H7 (cell line): ENCODE measurements at regions not wholly inside any gene's neighbourhood (a gene's known extent, or its start where the extent isn't known, plus 50 kb on each side); places are given as distances from the start of the nearest gene placed in this dataset.

ENCODE experiments used
- DNase-seq: peaks from one replicate; pipeline ENCODE4 v3.0.0; 2012
- H3K27me3 ChIP-seq: 2 replicates; pipeline ENCODE4 v1.6.0; 2011; ENCODE audit warnings: mild to moderate bottlenecking, low read length; ENCODE audit not compliant: control insufficient read depth, insufficient read depth
- H3K36me3 ChIP-seq: replicated peaks from 2 replicates; pipeline ENCODE4 v1.5.1; 2011; ENCODE audit warnings: low read length; ENCODE audit not compliant: control insufficient read depth, insufficient read depth
- H3K4me3 ChIP-seq: 2 replicates; pipeline ENCODE4 v1.5.1; 2011; ENCODE audit warnings: low read depth, mild to moderate bottlenecking, control low read depth, low read length, moderate library complexity; ENCODE audit not compliant: insufficient read depth

DNA sequence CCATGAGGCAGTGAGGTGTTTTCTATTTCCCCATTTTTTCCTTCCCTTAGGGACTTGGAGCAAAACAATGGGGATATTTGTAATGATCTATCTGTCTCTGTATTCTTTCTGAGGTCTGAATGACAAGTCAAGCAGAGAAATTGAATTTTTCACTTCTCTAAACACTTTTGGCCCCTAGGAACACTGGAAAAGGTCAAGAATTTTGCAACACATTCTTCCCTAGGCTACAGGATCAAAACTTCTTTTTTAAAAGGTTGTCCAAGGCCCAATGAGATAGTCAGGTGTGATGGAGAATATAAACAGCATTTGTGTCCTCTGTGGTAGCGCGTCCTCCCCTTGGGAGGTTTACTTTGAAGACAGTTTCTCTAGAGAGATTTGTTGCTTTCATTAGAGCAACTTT lies 620.5 kb downstream of the TLR4 start:
- Histone ChIP-seq H3K4me3 (no peak overlapping the region), H3K27me3 (no peaks in the 10 kb centered on the region), H3K36me3 (no peaks in the 10 kb centered on the region)
- DNase-seq = no peak

- no peak for DNase-seq
Measured at GRCh38 chr9:118325757-118326156, 621.6 kb downstream of the TLR4 start.

DNA sequence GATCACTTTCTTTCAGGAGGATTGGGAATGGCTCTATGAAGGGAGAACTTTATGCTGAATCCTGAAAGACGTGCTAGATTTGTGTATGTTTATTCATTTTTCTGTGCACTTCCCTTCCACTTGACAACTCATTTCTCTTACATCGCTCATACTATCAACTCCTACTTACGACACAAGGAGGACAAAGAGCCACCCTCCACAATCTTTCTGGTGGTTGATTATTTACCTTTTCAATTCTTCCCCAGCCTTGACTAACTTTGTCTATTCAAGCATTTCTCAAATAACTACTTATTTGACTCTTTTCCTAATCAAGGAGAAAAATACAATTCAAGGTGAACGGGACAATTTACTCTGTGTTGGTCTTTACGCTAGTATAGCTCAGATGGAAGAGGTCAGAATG lies 622.1 kb downstream of the TLR4 start:
- no peak for DNase-seq
- Histone ChIP-seq H3K27me3 (no peaks in the 10 kb centered on the region), H3K36me3 (no peaks in the 10 kb centered on the region), H3K4me3 (no peak overlapping the region)

More at GRCh38 chr9:118325757-118326156, 621.6 kb downstream of the TLR4 start:
- Histone ChIP-seq H3K27me3 (no peaks in the 10 kb centered on the region), H3K36me3 (no peaks in the 10 kb centered on the region), H3K4me3 (no peak overlapping the region)

- Histone ChIP-seq H3K36me3 (no peaks in the 10 kb centered on the region), H3K4me3 (no peak overlapping the region), H3K27me3 (no peaks in the 10 kb centered on the region)
- no peak for DNase-seq
Measured at GRCh38 chr9:118330191-118330986, 626.2 kb downstream of the TLR4 start.

DNA sequence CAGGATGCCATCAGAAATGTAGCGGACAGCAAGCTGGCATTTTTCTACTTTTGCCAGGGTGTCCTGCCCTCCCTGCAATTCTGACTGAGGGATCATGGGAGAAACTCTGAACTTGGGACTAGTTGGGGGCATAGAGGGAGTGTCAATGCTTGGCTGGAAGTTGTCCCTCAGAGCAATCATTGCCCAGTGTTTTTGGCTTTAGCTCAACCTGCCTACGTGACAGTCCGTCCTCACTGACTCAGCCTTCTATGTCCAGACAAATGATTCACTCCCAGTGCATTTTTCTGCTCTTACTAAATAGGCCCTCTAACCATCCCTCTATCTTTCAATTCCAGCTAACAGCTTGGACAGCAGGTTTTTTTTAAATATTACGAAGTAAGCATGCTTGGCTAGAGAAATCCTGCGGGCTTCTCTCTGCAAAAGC lies 627.4 kb downstream of the TLR4 start:
- Histone ChIP-seq H3K4me3 (no peak overlapping the region), H3K36me3 (no peaks in the 10 kb centered on the region), H3K27me3 (no peaks in the 10 kb centered on the region)
- no peak for DNase-seq

- H3K36me3 ChIP-seq = no peaks in the 10 kb centered on the region
- H3K27me3 ChIP-seq = no peaks in the 10 kb centered on the region
- DNase-seq = no peak
- H3K4me3 ChIP-seq = no peak overlapping the region
Measured at GRCh38 chr9:118336250-118336942, 632.2 kb downstream of the TLR4 start.

- DNase-seq = no peak
- H3K27me3 ChIP-seq = no peaks in the 10 kb centered on the region
- no peaks in the 10 kb centered on the region for H3K36me3 ChIP-seq
- no peak overlapping the region for H3K4me3 ChIP-seq
Measured at GRCh38 chr9:118336943-118337330, 632.7 kb downstream of the TLR4 start.

GRCh38 chr9:118360036-118360435 lies 655.8 kb downstream of the TLR4 start:
- no peak overlapping the region for H3K4me3 ChIP-seq
- H3K36me3 ChIP-seq = no peaks in the 10 kb centered on the region
- no peak for DNase-seq
- no peaks in the 10 kb centered on the region for H3K27me3 ChIP-seq

- no peaks in the 10 kb centered on the region for H3K27me3 ChIP-seq
- H3K4me3 ChIP-seq = no peak overlapping the region
- DNase-seq = no peak
- no peaks in the 10 kb centered on the region for H3K36me3 ChIP-seq
Measured at GRCh38 chr9:118362123-118362522, 657.9 kb downstream of the TLR4 start.

DNA sequence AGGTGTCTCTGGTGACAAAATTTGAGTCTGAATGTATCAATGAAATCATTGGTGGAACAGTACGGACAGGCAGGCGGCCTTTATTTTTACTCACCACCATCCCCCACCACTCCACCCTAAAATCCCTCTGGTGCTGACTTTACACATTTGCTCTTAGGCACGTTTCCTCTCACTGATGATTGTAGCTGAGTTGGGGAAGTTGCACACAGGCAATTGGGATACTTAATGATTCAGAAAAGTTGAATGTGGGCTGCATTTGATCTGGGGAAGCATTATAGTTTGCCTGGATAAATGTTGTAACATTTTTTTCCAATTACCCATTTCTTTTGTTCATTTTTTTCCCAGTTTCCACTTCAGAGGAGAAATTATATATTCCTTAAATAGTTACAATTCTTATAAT lies 658.4 kb downstream of the TLR4 start:
- H3K27me3 ChIP-seq = no peaks in the 10 kb centered on the region
- H3K4me3 ChIP-seq = no peak overlapping the region
- DNase-seq = no peak
- no peaks in the 10 kb centered on the region for H3K36me3 ChIP-seq

DNA sequence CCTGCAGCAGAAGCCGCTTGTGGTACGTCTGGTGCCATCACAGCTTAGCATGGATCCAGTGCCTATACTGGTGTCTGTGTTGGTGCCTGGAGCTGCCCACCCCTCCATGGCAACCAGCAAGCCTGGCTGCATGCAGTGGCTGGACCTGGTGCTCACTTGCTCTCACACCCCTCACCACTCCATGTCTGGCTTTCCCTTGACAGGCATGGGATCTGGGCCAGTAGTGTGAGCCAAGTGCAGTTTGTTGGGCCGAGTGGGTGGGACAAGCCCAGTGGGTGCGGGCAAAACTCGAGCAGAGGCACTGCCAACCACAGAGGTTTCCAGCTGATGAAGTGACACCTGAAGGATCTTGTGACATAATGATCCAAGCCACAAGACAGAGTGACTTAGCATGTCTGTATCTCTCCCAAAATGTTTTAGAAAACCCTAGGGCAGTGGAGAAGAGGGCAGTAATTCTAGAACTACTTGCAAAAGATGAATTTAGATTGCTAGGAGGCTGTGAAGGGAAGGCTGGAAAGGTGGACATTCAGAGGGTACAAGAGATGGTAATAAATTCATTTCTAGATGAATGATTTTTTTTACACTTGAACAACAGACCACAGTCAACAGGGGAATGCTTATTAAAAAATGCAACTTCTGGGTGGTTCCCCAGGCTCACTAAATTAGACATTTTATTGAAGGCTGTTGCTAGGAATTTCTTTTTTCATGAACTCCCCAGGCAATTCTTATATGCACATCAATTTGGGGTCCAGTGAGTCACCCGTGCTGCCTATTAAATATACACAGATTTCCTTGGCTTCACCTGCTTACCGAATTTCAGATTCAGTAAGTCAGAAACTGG lies 660.3 kb downstream of the TLR4 start:
- H3K36me3 ChIP-seq = no peaks in the 10 kb centered on the region
- H3K27me3 ChIP-seq = no peaks in the 10 kb centered on the region
- no peak for DNase-seq
- H3K4me3 ChIP-seq = no peak overlapping the region

- no peaks in the 10 kb centered on the region for H3K36me3 ChIP-seq
- no peak overlapping the region for H3K4me3 ChIP-seq
- DNase-seq = no peak
- H3K27me3 ChIP-seq = no peaks in the 10 kb centered on the region
Measured at GRCh38 chr9:118366228-118366627, 662.0 kb downstream of the TLR4 start.

- Histone ChIP-seq H3K4me3 (no peak overlapping the region), H3K27me3 (no peaks in the 10 kb centered on the region)
- no peak for DNase-seq
Measured at GRCh38 chr9:118367383-118367782, 663.2 kb downstream of the TLR4 start.

GRCh38 chr9:118384531-118385100 lies 680.4 kb downstream of the TLR4 start:
- no peak overlapping the region for H3K4me3 ChIP-seq
- H3K27me3 ChIP-seq = no peaks in the 10 kb centered on the region
- DNase-seq = no peak
- H3K36me3 ChIP-seq = no peaks in the 10 kb centered on the region

More at GRCh38 chr9:118367383-118367782, 663.2 kb downstream of the TLR4 start:
- H3K36me3 ChIP-seq = no peaks in the 10 kb centered on the region
